ENCODE measurements at regions not wholly inside any gene's neighbourhood (a gene's known extent, or its start where the extent isn't known, plus 50 kb on each side); places are given as distances from the start of the nearest gene placed in this dataset.

- no peaks in the 10 kb centered on the region for H3K9me3 Mint-ChIP-seq
- Histone ChIP-seq H3K27me3 (ENCODE audit: control insufficient read depth in 2 of 2, insufficient read depth in 2 of 2, low read length in 2 of 2) (no peaks in the 10 kb centered on the region), H3K9ac (ENCODE audit: insufficient read depth, low read length, poor library complexity, severe bottlenecking) (no peak overlapping the region), H4K20me1 (ENCODE audit: insufficient read depth, low read length) (no peaks in the 10 kb centered on the region), H3K27ac (ENCODE audit: low read depth in 1 of 2, low read length in 2 of 2) (no peak overlapping the region), H3K4me2 (replicated peaks; ENCODE audit: extremely low read depth, low read length, poor library complexity, severe bottlenecking) (no peak overlapping the region), H3K36me3 (replicated peaks in 1 of 2; ENCODE audit: control insufficient read depth in 1 of 2, insufficient read depth in 2 of 2, low read length in 2 of 2) (no peaks in the 10 kb centered on the region), H3K4me1 (ENCODE audit: control insufficient read depth in 1 of 2, insufficient read depth in 2 of 2, low read length in 2 of 2) (peaks cover 6 to 7% of the 10 kb centered on the region in 2 donors), H3K4me3 (replicated peaks in 1 of 3; ENCODE audit: low read depth in 2 of 3, low read length in 3 of 3) (no peak overlapping the region), H3K9me3 (replicated peaks in 1 of 2; ENCODE audit: control insufficient read depth in 1 of 2, insufficient read depth in 1 of 2, low read length in 2 of 2) (no peaks in the 10 kb centered on the region), H2AFZ (ENCODE audit: insufficient read depth, low read depth, low read length, poor library complexity, severe bottlenecking) (no peak overlapping the region), H3K79me2 (ENCODE audit: insufficient read depth, low read length) (no peaks in the 10 kb centered on the region)
- H3K36me3 Mint-ChIP-seq: no peaks in the 10 kb centered on the region
- no peak overlapping the region for H3K4me3 Mint-ChIP-seq
- no peaks in the 10 kb centered on the region for H3K27me3 Mint-ChIP-seq (ENCODE audit: low read depth in 3 of 3)
- 88% methylated on average over 5 of the region's 7 CpGs for WGBS (ENCODE audit: insufficient coverage)
- no peak overlapping the region for H3K27ac Mint-ChIP-seq
- no peak for DNase-seq
- peaks cover 13% of the 10 kb centered on the region for H3K4me1 Mint-ChIP-seq
- no peak for TF ChIP-seq CTCF (IDR thresholded peaks at IDR 0.05)
- intact Hi-C loops (cut with micrococcal nuclease): no loop called here
These were observed 82.6 kb upstream of the ARHGEF3 start for GRCh38 chr3:56884387-56884786.

- H3K4me3 ChIP-seq (replicated peaks in 1 of 3; ENCODE audit: low read depth in 2 of 3, low read length in 3 of 3): no peak overlapping the region
- no peaks in the 10 kb centered on the region for H3K36me3 Mint-ChIP-seq
- no peaks in the 10 kb centered on the region for H3K27me3 Mint-ChIP-seq (ENCODE audit: low read depth in 3 of 3)
- no peak overlapping the region for H3K27ac Mint-ChIP-seq
- H3K36me3 ChIP-seq (replicated peaks in 1 of 2; ENCODE audit: control insufficient read depth in 1 of 2, insufficient read depth in 2 of 2, low read length in 2 of 2): no peaks in the 10 kb centered on the region
- intact Hi-C loops (cut with micrococcal nuclease): no loop called here
- H3K79me2 ChIP-seq (ENCODE audit: insufficient read depth, low read length): no peaks in the 10 kb centered on the region
- H3K4me1 Mint-ChIP-seq: peaks cover 13% of the 10 kb centered on the region
- no peaks in the 10 kb centered on the region for H4K20me1 ChIP-seq (ENCODE audit: insufficient read depth, low read length)
- H3K27me3 ChIP-seq (ENCODE audit: control insufficient read depth in 2 of 2, insufficient read depth in 2 of 2, low read length in 2 of 2): no peaks in the 10 kb centered on the region
- H3K4me2 ChIP-seq (replicated peaks; ENCODE audit: extremely low read depth, low read length, poor library complexity, severe bottlenecking): no peak overlapping the region
- no peak for DNase-seq
- H2AFZ ChIP-seq (ENCODE audit: insufficient read depth, low read depth, low read length, poor library complexity, severe bottlenecking): no peak overlapping the region
- H3K4me3 Mint-ChIP-seq: no peak overlapping the region
- no peak for TF ChIP-seq CTCF (IDR thresholded peaks at IDR 0.05)
- no peak overlapping the region for H3K27ac ChIP-seq (ENCODE audit: low read depth in 1 of 2, low read length in 2 of 2)
- no peaks in the 10 kb centered on the region for H3K9me3 Mint-ChIP-seq
- peaks cover 6 to 7% of the 10 kb centered on the region in 2 donors for H3K4me1 ChIP-seq (ENCODE audit: control insufficient read depth in 1 of 2, insufficient read depth in 2 of 2, low read length in 2 of 2)
- no peaks in the 10 kb centered on the region for H3K9me3 ChIP-seq (replicated peaks in 1 of 2; ENCODE audit: control insufficient read depth in 1 of 2, insufficient read depth in 1 of 2, low read length in 2 of 2)
- no peak overlapping the region for H3K9ac ChIP-seq (ENCODE audit: insufficient read depth, low read length, poor library complexity, severe bottlenecking)
These were observed 82.1 kb upstream of the ARHGEF3 start for GRCh38 chr3:56883828-56884227.
